NCI-H128 (cell line): ENCODE measurements at regions not wholly inside any gene's neighbourhood (a gene's known extent, or its start where the extent isn't known, plus 50 kb on each side); places are given as distances from the start of the nearest gene placed in this dataset.

ENCODE experiments used
- DNase-seq: peaks from one replicate; lab custom pipeline; 2025; ENCODE audit not compliant: unreplicated experiment; lab: John Stamatoyannopoulos, UW

DNA sequence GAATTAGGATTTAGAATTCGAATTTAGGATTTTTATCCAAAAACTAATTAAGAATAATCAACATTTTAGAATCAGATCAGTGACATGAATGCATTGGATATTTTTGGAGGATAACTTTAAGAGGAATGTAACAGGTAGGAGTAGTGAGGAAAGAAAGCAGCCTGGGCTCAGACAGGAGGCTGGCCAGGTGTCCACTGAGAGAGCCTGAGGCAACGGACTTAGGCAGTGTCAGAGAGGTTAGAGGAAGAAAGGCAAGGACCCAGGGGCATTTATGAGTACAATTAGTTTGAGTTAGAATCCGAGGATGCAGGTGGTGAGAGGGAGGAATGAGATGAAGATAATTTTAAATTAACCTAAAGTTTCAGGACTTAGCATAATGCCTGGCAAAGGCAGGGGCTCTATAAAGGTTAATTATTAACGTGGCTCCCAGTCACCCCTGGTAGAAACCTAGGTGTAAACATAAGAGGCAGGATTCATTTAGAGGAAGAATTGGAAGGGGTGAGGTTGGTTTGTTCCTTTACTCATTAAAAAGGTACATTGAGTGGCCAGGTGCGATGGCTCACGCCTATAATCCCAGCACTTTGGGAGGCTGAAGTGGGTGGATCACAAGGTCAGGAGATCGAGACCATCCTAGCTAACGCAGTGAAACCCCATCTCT, 507.1 kb downstream of the TMEM182 start:
- no peak for DNase-seq

DNA sequence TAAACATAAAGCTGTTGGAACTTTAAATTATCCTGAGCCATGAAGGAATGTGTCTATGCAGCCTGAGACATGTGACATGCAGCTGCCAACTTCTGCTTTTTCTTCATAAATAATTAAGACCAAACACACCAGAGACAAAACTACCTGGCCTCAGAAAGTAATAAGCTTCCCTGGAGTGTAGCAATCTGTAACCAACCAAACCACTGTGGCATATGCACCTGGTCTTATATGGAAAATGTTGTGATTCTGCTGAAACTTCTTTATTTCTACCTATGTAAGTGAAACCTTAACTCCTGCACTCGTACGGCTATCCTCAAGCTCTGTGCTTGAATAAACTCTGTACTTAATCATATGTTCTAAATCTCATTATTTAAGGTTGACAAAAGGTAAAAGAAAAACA, 515.0 kb downstream of the TMEM182 start:
- DNase-seq, result no peak

DNA sequence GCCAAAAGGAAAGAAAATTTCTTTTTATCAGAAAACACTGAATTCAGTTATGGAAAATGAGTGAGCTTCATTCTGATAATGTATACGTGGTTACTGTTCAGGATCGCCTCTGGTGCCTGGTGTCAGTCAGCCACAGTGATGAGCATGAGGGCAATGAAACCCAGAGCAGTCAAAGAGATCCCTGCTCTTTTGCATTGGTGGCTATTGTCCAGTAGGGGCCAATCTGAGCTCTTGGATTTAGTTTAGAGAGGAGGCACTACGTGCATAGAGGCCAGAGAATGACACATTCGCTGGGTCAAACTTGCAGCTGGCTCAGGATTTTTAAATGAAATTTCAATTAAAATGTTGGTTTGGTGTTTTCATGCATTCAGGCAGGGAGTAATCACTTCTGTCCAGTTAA, 522.9 kb downstream of the TMEM182 start:
- no peak for DNase-seq

DNA sequence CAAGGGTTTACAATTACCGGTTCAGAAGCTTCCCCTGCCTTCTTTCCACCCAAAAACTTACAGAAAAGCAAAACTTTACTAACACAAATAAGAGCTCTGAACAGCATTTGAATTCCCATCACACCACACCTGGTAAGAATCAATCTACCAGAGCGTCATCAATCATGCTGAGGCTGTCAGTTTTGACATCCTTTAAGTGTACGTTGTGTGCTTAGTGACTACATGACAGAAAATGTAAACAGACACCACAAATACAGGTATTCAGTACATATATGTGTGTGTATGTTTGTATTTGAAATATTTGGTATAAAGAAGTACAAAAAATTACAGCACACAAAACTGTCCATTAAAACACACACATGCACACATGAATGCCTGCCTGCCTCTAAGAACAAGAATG, 523.5 kb downstream of the TMEM182 start:
- DNase-seq, result no peak

DNA sequence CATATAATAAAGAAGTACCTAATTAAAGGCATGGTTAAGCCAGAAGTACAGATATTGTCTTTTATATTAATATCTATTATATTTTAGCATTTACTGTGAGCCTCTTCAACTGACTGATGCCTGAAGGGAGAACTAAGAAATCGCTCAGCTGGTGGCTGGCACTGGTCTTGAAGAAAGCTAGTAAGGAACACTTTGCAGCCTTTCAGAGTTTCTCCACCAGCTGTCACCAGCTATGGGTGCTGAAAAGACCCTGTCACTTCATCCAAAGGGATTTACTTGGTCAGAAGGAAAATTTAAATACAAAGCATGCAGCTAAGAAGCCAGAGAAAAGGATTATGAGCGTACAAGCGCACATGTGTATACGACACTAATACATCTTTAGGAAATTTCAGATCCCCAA, 525.9 kb downstream of the TMEM182 start:
- DNase-seq, result no peak

DNA sequence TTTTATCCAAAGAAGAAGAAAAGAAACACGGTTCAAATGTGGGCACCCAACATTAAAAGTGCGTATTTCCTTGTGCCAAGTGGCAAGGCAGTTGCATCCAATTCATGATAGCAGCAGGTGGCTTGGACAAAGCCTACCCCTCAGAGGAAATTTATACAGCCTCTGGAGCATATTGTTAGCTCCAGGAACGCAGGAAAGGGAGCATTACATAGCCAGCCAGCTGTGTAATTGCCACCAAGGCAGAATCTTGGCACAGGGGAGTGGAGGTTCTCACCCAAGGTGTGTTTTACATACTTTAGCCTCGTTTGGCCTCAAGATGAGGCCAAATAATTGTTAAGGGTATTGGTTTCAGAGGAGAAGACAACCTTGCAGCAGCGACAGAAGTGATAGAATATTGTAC, 526.9 kb downstream of the TMEM182 start:
- no peak for DNase-seq

DNA sequence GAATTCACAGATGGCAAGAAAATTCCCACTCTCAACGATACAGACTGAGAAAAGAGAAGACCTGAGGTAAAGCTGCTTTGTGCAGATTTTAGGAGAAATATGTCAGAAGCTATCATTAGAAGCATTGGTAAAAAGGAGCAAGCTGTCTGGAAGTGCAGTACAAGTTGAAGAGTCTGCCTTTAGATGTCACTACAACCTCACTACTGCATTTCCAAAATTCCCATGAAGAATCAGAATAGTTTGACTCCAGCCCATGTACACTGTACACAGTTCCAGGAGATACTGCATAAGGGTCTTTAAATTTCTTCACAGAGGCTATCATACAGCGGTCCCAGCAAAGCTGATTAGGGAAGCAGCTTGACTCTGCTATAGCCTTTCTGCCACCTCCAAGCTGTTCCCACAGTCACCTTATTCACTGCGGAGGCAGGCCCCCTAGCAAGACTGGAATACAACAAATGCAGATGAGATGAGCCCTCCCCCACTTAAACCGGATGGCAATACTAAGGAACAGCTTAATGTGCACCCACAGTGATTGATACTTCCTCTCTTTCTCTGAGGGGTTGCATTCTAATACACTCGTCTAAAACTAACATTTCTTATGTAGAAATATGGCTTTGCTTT, 527.4 kb downstream of the TMEM182 start:
- DNase-seq, result peak; percentile 21

DNA sequence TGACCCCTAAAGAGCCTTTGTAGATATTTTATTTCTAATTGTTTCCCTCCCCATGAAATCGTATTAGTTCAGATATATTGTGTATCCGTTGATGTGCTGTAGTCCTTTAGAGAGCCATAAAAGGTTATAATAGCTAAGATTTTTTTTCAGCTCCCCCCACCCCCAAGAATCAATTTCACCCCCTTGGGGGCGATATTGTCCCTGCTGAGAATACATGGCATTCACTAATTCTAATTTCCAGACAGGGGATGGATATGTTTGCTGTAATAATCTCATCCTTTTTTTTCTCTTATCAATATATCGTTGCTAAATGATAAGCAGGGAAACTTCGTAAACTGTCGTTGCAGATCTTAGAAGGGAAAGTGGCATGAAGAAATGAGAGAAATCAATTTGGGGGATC, 530.7 kb downstream of the TMEM182 start:
- no peak for DNase-seq

DNA sequence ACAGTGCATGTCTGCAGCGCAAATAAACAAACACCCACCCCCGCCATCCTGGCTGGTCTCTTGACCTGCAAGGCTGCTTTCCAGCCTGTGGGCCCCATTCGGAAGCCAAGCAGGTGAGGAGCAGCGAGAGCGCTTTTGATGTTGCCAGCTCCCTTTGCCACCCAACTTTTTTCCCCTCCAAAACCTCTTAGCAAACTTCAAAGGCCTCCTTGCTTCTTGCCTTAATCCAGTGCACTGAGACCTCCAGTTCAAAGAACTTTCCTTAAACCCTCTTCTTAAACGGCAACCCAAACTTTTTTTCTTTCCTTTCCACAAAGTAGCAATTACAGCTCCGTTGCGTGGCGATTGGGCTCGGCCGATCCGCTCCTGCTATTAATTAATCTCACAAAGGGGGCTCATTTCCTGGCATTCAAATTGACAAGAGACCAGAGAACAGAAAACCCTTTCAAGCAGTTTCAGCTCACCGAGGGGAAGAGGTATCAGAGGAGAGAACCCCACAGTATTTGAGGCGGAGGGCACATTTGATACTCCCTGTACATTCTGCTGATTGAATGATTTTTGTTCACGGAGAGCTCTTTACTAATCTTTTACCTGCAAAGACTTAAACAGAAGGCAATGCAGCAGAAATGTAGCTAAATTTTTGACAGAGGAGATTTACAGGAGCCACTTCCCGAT, 531.4 kb downstream of the TMEM182 start:
- no peak for DNase-seq

DNA sequence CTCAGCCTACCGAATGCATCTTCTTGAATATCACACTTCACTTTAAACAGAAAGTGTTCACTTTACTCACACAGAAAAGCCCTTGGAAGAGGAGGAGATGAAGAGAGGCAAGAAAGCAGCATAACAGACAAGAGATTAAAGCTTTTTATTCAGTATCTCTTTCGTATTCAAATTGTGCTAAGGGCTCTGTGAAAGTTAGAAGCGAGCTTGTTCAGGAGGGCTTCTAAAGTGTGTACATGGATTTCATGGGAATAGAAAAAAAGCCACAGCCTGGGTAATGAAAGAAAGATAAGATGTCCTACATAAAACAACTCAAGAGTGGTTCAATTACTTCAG, 531.9 kb downstream of the TMEM182 start:
- no peak for DNase-seq

DNA sequence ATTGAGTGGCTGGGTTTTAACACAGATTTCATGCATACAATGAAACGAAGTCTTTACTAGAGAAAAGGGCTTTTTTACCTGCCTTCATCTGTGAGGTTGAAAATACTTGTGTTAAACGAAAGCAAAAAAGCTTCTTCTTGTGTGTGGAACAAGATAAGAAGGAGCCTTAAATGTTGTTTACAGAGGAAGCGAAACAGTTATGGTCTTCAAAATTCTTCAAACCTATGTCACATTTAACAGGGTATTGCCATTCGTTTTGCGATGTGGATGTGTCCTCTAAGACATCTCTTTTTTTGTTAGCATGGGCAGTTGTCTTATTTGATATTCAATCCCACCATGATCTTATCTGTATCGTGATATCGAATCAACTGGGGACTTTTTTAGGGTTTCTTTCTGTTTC, 532.6 kb downstream of the TMEM182 start:
- no peak for DNase-seq

DNA sequence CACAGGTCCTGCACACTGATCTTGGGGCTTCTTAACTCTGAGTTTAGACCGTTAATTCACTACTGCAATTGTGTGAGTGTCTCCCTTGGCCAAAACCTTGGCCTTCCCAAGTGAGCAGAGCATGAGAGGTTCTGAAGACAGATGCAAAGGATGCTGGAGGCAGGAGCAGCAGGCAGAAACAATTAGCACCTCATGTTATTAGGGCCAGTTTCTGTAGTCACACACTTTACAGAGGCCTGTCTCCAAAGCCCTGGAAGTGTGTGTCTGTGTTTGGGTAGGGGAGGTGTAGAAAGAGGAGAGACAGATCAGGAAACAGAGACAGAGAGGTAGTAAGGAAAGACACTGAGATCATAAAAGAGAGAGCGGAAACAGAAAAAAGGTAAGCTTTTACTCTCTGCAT, 533.8 kb downstream of the TMEM182 start:
- DNase-seq, result no peak

DNA sequence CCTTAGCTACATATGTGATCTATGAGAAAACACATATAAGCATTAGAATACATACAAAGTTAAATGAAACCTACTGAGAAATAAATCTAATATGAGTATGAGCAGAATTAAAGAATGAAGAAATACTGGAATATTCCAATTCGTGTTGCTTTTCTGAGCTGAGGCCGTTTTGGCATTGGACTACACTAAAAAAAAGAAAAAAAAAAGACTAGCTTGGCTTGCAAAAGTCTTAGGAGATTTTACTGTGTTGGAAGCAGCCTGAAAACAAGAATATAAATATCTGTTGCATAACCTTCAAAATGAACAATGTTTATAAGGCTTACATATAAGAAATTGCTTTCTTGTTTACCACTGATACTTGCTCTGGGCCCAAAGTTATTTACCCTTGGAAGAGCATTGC, 562.8 kb downstream of the TMEM182 start:
- no peak for DNase-seq

DNA sequence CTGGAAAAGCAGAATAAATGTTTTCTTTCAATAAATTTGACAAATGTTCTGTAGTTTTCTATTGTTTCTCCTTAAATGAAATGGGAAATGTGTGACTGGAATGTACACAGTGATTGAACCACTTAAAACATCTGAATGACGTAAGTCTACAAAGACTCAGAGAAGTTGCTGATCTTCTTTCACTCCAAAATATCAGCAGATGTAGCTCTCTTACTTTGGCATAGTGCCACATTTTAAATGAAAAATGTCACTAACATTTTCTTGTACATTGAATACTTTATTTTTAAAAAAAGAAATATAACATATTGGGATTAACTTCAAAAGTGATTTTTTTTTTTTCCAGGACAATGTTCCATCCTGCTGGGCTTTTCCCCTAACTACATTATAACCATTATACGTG, 565.6 kb downstream of the TMEM182 start:
- DNase-seq, result no peak

DNA sequence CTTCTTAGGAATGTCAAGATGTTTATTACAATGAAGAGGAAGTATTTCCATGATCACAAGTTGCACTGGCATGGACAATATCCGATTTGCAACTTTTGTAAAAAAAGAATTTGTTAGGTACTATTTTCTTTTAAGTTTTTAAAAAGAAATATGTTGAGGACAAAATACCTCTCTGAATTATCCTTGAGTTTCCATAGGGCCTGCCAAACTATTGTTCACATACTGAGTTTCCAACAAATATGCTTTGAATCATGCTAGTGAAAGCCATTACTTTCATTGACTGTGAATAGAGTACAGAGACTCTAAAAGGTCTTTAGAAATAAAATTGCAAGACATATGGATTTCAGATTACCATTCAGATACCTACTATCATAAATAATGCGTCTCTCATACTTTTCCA, 566.1 kb downstream of the TMEM182 start:
- DNase-seq, result no peak

DNA sequence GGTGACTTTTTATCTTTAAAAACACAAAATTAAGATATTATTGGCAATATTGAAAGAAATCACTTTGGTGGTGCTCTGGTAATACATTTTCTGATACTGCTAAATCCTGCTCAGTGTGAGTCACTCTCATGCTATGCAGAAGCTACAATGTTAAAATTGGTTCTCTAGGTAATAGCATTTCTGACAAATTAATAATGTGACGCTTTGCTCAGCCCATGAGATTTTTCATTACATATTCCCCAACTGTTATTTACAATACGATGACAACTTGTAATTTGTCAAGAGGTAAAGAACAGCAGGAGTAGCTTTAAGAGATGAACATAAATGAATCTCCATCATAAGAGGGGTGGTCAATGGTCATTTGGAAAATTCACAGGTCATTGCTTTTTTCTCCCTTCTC, 573.6 kb downstream of the TMEM182 start:
- no peak for DNase-seq

DNA sequence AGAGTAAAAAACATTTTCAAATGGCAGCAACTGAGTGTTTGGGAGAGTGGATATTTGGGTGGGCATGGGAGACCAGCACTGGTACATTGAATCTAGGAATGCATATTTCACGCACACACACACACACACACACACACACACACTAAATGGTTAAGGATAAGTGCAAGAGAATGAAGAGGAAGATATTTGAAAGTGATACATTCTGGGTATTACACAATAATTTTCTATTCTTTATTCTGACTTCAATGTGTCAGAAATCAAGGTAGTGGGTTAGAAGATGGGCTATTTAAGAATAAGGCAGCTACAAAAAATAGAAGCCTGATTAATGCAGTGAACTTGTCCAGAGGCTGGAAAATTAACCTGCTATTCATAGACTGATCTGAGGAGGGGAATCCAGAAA, 577.0 kb downstream of the TMEM182 start:
- no peak for DNase-seq

DNA sequence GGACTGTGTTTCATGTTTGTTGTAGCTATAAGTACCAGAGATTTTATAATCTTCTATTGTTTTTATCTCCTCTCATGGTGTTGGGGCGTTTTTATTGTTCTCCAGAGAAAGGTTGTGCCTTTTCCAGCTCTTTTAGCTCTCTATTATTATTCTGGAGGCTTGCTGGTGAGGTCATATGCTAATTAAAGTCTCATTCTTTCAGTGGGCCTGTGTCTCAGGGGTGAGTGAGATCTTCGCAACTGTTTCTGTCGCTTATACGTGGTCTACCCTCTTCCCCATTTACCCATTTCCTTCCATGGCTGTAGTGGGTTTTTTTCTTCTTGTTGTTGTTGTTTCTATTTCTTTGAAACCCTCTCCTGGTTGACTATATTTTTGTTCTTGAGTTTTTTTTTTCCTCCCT, 584.9 kb downstream of the TMEM182 start:
- DNase-seq, result no peak

DNA sequence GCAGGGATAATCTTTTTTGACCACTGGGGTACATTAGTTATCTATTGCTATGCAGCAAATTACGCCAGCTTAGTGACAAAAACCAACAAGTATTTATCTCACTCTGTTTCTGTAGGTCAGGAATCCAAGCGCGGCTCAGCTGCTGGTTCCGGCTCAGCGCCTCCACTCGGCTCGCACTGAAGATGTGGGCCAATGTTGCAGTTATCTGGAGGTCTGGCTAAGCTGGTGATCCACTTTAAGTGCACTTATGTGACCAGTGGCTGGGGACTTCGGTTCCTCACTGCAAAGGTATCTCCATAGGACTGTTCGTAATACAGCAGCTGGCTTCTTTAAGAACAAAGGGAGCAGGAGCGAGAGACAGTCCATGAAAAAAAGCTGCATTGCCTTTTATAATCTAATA, 591.9 kb downstream of the TMEM182 start:
- no peak for DNase-seq

DNA sequence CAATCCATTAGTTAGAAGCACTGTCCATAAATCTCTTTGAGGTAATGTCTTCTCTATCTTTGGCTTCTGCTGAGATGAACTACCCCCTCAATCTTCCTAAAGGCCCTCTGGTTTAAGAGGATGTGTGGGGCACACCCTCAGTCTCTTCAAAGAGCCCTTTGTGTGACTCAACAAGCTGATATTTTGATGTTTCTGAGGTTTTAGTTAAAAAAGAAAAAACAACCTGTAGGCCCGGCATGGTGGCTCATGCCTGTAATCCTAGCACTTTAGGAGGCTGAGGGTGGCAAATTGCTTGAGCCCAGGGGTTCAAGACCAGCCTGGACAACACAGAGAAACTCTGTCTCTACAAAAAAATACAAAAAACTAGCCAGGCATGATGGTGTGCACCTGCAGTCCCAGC, 593.5 kb downstream of the TMEM182 start:
- DNase-seq, result no peak

DNA sequence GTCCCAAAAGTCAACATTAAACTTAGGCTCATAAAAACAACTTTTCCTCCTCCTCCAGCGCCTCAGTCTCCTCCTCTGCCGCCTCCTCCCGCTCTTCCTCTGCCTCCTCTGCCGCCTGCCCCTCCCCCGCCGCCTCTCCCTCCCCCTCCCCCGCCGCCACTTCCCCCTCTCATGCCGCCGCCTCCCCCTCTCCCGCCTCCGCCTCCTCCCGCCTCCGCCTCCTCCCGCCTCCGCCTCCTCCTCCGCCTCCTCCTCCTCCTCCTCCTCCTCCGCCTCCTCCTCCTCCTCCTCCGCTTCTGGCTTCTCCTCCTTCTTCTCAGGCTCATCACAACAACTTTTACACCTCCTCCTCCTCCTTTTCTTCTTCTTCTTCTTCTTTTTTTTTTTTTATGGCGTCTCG, 599.9 kb downstream of the TMEM182 start:
- DNase-seq, result no peak

DNA sequence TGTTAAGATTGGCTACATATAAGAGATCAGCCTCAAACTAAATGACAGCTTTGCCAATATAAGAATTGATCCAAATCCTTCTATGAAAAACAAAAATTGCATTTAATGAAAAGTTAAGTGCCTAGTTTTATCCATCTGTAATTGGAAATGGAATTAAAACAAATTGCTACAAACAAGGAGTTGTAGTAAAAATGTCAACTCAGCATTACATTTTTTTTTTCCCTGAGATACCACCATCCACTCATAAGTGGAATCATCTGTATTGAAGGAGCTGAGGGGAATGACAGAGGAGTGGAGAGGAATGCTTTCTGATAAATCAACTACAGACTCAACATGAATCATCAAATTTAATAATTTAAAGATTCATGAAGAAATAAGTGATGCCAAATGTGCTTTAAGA, 601.8 kb downstream of the TMEM182 start:
- DNase-seq, result no peak

DNA sequence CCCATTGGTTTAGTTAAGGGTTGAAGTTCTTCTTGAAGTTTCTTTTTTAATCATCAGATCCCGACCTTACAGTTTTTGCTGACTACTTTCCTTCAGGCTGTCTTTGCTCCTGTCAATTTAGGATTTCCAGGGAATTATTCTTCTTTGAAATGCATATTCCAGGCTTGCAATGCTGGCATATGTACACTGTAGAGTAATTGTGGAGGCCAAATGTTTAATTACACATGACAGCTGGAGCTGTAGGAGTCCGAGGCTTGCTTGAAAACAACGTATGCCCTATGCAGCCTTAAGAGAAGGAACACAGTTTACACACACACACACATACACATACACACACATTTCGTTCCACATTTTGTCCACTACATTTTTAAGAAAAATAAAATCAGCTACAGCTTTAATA, 602.3 kb downstream of the TMEM182 start:
- DNase-seq, result no peak
